HG03175 (cell line): ENCODE measurements at regions not wholly inside any gene's neighbourhood (a gene's known extent, or its start where the extent isn't known, plus 50 kb on each side); places are given as distances from the start of the nearest gene placed in this dataset.

ENCODE experiments used
- ATAC-seq: cut with Tn5 transposase; IDR thresholded peaks from one replicate; pipeline ENCODE4 v1.9.1; 2021; ENCODE audit warnings: mild to moderate bottlenecking, moderate library complexity; ENCODE audit not compliant: unreplicated experiment

DNA sequence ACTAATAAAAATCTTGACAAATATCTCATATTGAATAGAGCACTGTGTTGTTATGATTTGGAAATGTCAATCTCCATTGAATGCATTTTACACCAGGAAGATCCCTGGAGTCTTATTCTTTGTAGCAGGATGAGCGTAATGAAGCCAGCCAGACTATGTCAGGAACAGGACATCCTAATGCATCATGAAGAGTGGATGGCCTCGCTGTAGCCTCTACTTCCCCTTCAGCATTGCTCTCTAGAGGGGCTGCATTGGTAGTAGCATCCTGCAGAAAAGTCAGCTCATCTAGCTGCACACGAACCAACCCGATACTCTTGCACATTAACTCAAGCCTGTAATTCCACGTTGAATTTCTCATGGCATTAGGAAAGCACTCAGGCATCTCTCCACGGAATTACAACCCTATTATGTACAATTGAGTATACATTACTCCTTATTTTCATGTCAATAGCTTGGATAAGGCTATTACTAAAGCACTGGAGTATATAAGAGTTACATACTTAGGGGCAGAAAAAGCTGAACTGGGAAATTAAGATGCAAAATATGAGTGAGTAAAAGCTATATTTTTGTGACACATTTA lies 76.1 kb downstream of the CMPK2 start:
- no peak for ATAC-seq

- ATAC-seq = no peak
Measured at GRCh38 chr2:6791682-6792081, 74.0 kb downstream of the CMPK2 start.

DNA sequence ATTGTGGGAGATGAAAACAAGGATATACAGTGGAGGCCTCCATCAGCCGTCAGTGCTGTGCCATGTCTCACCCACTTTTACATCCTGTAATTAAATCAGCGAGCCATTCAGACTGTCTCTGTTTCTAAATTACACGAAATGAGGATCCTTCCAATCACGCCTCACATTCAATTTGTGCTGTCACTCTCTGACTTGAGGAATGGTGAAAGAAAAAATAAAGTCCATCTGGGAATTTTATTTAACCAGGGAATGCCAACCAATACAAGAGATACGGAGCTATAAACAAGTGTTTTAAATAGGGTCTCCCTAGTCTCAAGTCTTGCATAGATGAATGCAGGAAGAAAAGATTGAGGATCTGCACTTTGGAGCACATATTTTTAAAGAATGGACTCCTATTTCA lies 72.8 kb downstream of the CMPK2 start:
- ATAC-seq = no peak

DNA sequence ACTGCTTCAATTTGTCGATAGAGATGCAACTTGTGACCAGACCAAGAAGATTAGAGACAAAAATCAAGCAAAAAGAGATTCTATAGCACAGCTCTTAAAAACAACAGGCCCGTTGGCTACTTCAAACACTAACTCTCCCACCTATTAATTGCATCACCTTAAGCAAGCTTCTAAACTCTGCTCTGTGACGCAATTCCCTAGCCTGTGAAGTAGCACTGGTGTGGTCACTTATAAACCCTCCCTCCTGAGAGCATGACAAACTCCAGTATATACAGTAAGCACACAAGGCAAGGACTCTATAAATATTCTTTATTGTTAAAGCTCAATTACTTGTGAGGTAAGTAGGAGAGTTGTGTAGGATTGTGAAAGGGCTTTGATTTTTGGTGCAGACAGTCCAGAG lies 72.3 kb downstream of the CMPK2 start:
- no peak for ATAC-seq

- ATAC-seq = no peak
Measured at GRCh38 chr2:6793913-6794312, 71.8 kb downstream of the CMPK2 start.

- no peak for ATAC-seq
Measured at GRCh38 chr2:6794448-6794847, 71.3 kb downstream of the CMPK2 start.
